HG03045 (cell line): ENCODE measurements at regions not wholly inside any gene's neighbourhood (a gene's known extent, or its start where the extent isn't known, plus 50 kb on each side); places are given as distances from the start of the nearest gene placed in this dataset.
A peak's percentile ranks its signal among the peaks of the same experiment; 100 is the strongest.
"Not testable (repeated sequence)": the region's sequence is repeated elsewhere in the genome, so short reads cannot be mapped to it uniquely, and the experiment has no call there.

ENCODE experiments used
- ATAC-seq: cut with Tn5 transposase; IDR thresholded peaks from one replicate; pipeline ENCODE4 v1.9.1; 2021; ENCODE audit warnings: mild to moderate bottlenecking, moderate library complexity; ENCODE audit not compliant: unreplicated experiment

DNA sequence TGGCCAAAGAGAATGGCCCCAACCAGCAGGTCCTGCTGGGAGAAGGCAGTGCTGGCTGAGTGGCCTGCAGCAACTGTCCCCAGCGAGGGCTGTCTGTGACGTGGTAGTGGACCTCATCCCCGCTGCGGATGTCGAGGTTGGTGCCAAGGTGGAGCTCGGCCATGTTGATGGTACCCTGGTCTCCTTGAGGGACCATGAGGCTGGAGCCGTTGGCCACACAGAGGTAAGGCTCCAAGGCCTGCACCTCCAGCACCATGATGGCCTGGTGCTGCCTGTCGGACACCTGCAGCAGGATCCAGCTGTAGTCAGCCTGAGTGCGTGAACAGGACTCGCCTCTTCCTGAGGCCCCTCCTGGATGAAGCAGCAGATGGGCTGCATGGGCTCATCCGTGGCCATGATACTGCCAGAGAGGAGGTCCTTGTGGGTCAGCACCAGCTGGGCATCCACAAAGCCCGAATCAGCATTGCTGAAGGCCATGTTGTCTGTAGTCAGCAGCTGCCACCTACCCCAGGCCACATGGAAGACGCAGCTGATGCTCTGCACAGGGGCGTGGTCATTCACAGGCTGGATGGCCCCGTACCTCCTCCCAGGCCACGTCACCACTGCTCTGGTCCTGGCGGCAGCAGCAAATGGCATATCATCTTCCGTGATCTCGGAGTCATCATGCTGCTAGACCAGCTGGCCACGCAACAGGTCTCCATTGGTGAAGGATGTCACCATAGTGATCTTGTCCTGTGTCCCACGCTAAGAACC is 167.5 kb downstream of the GOLGA6L4 start:
- ATAC-seq = no peak

DNA sequence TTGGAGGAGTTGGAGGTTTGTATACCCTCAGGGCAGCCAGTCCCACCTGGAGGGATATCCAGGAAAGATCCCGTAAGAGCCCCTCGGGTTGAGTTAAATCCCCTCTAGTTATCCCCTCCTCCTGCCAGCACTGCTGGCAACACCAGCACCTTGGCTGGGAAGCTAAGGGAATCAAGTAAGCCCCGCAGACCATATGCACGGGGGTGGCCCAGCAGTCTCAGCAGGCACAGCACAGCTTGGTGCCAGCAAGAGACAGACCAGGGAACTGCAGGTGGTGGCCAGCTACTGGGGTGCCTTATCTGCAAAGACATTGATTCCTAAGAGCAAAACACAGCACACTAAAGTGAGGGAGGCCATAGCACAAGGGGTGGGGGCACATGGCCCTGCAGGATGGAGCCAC is 173.8 kb downstream of the GOLGA6L4 start:
- ATAC-seq = not testable (repeated sequence)

DNA sequence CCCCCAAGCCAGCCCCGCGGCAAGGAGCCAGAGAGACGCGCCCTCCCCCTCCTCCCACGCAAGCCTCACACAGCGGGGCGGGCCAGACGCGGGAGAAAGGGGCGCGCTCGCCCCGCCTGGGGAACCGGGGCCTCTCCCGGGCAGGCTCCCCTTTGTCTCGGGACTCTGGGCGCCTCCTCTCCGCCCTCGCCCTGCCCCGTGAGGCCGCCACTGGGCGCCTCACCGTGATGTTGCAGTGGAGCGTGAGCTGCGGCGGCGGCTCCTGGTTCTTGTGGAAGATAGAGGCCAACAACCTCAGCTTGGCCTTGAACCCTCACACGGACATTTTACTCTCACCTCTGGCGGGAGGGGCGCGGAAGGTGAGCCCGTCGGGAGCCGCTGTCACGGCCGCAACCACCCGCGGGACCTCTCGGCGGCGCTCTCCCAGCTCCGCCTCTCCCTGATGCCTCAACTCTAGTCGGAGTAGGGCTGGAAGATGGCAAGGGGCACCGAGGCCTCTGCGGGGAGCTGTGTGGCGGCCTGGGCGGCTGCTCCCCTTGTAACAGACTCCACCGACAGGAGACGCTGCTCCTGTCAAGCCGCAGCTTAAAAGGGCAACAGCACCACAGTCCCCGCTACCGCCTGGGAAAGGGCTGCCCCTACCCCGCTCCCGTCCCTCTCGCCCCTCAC is 179.2 kb upstream of the ZSCAN2 start:
- ATAC-seq = not testable (repeated sequence)

DNA sequence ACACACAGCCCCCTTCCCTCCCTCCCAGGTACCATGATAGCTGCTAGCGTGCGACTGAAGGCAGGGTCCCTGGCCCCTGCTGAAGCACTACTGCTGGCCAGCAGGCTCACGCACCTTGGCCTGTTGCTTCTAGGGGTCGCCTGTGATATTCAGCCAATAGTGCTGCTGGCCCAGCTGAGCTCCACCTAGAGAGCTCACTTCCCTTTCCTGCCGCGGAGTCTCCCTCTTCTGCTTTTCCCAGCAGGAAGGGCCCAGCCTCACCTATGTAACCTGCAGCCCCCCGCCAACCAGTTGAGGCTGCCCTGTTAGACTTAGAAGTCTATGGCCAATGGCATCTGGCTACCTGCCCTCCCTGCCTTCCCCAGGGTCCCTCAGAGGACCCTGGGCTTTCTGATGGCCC is 175.5 kb upstream of the ZSCAN2 start:
- not testable (repeated sequence) for ATAC-seq

DNA sequence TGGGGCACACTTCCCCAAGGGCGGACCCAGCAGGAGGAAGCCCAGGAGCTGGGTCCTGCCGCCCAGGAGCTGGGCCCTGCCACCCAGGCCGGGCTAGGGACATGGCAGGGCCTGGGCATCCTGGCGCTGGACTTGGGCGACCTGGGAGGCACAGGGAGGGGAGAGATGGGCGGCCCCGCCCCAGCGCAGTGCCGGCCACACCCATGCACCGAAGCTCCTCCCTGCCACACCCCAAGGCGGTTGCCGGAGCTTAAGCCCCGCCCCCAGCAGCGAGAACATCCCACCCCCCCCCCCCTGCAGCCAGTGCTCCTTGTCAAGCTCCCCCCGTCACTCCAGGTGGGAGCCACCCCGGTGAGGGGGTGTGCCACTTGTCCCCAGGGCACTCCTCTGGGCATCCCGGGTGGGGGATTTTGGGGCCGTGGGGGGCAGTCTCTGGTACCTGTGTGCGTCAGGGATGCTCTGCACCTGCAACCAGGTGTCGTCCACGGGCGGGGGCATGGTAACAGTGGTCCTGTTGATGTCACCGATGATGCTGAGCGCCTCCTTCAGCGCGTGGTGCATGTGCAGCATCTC is 127.4 kb upstream of the ZSCAN2 start:
- not testable (repeated sequence) for ATAC-seq

DNA sequence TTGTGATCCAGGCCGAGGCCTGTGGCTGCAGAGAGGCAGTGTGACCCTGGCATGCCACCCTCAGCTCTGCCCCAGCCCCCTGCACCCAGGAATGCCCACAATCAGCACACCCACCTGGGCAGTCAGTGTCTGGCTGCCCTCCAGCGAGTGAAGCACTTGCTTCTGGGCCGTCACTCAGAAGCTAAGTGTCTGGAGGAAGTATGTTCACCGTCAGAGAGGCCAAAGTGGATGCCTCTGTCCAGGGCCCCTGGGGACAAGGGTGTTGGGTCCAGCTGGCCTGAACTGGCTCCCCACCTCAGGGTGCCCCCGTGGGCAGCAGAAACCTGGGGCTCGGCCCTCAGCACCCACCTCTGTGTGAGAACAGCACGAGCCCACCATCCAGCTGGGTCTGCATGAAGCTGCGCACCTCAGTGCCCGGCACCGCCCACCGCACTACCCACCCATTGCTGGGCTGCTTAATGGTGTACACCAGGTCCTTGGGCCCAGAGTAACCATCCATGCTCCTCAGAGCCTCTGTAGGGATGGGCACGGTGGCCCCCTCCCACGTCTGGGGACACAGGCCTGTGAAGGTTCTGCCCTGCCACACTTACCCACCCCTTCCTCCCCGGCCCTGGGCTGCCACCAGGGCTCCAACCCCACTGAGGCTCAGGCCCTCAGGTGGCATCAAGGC is 124.3 kb upstream of the ZSCAN2 start:
- ATAC-seq = not testable (repeated sequence)

DNA sequence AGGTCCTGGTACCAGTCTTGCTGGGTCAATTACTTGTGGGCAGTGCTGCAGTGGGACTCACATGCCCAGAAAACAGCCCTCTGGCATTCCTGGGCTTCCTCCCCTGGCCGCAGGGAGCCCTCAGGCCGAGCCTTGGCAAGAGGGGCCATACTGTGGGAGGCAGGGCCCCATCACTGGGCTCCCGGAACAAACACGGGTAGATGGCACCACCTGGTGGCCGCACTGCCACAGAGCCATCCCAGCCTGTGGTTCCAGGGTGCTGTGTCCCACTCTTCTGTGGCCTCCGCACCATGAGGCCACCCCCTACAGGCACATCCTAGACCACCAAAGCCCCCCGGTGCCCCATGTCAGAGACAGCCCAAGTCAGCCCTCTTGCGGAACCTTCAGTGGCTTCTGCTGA is 123.3 kb upstream of the ZSCAN2 start:
- ATAC-seq = peak; percentile 70

DNA sequence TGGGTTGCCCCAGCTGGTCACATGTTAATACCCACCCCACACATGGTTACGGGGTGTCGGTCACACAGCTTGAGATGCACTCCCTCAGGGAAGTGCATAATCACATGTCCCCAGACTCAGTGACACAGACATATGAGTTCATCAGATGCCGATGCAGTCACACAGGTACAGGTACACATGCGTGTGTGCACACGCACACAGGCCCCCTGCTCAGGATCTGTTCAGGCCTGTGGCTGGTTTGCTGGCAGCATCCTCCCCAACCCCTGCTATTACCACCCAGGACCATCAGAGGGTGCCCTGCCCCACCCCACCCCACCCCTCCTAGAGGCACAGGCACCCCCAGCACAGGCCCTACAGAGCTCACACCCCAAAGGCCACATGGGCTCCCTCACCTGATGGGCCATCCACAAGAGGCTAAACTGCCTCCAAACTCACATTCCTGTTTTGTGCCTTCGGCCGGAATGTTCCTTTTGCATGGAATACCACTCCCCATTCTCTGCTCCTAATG is 120.6 kb upstream of the ZSCAN2 start:
- not testable (repeated sequence) for ATAC-seq

DNA sequence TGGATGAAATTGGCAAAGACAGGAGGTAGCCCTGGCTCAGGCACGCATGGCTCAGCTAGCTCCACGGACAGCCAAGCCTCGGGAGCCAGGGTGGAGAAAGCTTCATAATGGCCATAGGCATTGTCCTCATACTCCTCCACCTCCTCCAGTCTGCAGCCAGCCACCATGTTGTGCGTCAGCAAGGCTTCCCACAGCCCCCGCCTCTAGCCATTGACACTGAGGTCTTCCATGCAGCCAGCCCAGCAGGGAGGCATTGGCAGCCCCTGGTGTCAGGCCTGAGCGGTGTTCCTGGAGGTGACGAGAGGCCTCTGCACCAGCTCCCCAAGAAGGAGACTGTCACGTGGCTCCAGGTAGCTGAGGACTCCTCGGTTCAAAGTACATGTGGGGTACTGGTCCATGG is 117.0 kb upstream of the ZSCAN2 start:
- ATAC-seq = not testable (repeated sequence)

DNA sequence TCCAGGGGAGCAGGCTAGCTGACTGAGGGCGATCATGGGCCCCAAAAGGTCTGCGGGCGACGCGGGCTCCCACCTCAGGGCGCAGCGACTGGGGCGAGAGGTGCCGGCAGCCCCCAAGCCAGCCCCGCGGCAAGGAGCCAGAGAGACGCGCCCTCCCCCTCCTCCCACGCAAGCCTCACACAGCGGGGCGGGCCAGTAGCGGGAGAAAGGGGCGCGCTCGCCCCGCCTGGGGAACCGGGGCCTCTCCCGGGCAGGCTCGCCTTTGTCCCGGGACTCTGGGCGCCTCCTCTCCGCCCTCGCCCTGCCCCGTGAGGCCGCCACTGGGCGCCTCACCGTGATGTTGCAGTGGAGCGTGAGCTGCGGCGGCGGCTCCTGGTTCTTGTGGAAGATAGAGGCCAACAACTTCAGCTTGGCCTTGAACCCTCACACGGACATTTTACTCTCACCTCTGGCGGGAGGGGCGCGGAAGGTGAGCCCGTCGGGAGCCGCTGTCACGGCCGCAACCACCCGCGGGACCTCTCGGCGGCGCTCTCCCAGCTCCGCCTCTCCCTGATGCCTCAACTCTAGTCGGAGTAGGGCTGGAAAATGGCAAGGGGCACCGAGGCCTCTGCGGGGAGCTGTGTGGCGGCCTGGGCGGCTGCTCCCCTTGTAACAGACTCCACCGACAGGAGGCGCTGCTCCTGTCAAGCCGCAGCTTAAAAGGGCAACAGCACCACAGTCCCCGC is 100.5 kb upstream of the ZSCAN2 start:
- ATAC-seq = not testable (repeated sequence)

DNA sequence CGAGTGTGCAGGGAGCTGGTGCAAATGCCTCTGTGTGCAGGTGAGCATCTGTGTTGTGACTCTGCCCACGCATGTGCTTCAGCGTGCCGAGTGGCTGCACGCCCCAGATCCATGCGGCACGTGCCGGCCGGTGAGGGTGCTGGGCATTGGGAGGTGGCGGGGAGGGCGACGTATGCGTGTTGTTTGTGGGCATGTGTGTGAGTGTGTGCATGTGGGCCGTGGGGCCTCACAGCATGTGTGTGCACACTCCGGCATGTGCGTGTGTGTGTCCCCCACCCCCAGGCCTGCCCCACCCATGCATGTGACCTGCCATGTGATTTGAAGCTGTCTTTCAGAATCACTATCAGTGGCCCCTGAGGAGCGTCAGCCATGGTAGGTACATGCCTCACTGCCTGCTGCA is 97.7 kb upstream of the ZSCAN2 start:
- not testable (repeated sequence) for ATAC-seq

DNA sequence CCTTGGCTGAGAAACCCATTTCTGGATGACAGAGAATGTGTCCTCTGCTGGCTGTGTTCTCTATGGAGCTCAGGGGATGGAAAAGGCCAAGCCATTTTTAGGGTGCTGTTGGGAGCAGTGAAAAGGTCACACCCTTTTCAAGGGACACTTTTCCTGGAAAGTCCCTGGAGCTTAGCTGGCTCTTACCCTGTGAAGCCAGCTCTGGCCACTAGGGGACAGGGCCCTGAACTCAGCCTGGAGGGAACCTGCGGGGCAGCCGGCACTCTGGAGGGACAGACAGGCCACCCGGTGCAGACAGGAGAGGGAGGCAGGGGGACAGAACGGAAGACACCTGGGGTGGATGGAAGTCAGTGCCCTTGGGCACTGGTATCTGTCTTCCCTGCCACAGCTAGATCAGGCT is 95.3 kb upstream of the ZSCAN2 start:
- not testable (repeated sequence) for ATAC-seq

DNA sequence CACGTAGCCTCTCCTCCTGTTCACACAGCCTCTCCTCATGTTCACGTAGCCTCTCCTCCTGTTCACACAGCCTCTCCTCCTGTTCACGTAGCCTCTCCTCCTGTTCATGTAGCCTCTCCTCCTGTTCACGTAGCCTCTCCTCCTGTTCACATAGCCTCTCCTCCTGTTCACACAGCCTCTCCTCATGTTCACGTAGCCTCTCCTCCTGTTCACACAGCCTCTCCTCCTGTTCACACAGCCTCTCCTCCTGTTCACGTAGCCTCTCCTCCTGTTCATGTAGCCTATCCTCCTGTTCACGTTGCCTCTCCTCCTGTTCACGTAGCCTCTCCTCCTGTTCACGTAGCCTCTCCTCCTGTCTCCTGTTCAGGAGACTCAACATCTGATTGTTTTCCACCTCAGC is 88.5 kb upstream of the ZSCAN2 start:
- not testable (repeated sequence) for ATAC-seq

DNA sequence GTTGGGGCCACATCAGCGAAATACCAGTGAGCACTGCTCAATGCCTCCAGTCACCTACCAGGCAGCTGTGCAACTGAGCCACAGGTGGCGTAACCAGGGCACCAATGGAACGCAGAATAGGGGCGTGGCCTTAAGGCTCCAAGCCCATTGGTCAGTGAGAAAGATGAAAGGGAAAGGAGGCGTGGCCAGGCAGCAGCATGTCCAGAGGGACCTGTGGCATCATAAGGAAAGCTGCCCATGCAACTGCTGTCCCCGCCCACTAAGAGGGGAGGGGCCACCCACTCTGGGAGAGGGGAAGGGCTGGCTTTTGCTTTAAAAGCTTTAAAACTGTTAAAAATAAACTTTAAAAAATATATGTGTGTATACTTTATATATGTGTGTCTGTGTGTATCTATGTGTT is 84.0 kb upstream of the ZSCAN2 start:
- ATAC-seq = not testable (repeated sequence)

DNA sequence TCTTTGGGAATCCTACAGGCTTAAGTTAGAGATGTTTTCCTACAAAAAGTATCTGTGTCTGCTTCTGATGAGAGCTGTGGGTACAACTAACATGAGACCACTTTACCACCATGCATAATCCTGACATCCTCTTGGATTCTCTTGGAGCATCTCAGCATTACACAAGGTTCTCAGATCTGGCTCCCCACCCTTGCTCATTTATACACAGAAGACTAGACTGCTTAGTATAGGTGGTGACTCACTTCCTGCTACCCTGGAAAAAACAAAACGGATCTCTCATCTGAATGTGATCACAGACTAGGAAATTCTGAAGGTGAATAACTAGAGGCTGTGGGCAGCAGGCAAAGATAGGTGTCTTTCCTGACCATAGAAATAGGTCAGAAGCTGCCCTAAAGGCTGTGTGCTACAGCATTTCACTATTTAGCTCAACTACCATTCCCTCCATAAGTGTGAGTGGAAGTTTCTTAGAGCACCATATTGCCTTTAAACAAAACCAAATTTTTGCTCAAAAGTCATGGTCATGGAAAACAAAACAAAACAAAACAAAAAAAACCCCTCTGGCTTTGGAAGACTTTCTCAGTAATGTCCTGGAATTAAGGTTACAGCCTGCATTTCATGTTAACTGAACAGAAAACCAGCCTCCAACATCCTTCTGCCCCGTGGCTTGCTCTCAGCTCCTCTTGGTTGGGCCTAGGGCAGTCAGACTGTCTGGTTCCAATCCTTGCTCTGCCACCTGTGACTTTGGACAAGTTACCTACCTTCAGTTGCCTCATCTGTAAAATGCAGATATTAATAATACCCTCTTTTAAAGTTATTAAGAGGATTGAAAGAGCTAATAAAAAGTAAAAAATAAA is 75.1 kb upstream of the ZSCAN2 start:
- not testable (repeated sequence) for ATAC-seq

DNA sequence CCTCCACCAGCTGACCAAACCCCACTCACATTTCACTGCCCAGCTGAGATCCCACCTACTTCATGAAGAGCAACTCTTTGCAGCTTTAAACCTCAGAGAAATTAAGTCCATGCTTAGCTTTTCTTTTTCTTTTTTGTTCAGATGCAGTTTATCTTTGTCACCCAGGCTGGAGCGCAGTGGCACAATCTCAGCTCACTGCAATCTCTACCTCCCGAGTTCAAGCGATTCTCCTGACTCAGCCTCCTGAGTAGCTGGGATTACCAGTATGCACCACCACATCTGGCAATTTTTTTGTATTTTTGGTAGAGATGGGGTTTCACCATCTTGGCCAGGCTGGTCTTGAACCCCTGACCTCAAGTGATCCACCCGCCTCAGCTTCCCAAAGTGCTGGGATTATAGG is 70.1 kb upstream of the ZSCAN2 start:
- ATAC-seq = not testable (repeated sequence)

DNA sequence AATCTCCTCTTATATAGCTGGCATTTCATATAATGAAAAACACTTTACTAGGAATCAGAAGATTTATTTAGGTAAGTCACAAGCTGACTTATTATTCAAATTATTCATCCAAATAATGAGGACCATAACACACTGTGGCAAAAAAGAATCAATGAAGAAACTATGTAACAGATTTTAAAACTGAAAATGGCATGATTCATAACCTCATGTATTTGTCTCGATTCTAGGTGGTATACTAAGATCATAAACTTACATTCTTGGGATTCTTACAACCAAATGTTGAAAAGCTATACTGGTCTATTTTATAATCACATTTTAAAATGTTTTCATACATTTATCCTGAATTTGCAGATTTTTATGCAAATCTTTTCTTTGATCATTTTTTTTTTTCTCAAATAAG is 69.6 kb upstream of the ZSCAN2 start:
- ATAC-seq = not testable (repeated sequence)

DNA sequence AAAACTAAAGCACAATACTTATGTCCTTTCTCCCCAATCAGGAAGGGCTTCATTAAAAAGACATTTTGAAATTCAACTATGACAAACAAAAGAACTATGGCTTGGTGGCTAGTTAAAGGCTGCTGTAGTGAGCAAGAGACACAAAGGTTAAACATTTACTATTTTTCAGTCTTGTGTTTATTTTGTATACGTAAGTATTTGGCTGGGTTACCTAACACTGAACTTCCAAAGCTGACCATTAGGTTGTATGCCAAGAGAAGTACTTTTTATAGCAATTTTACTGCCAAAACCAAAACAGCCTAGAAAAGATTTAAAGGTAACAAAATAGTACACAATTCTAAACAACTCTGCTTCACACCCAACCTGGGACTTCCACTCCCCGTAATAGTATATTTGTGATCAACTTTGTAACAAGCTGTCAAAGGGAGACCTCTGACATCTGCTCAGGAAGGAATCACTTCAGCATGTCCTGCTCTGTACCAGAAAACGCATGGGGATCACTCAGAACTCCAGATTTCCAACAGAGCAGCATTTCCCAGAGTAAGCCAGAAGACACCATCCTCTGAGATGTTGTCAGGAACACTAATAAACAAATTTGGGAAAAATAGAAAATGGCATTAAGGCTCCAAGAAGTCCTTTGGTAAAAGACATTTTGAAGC is 69.0 kb upstream of the ZSCAN2 start:
- ATAC-seq = not testable (repeated sequence)

DNA sequence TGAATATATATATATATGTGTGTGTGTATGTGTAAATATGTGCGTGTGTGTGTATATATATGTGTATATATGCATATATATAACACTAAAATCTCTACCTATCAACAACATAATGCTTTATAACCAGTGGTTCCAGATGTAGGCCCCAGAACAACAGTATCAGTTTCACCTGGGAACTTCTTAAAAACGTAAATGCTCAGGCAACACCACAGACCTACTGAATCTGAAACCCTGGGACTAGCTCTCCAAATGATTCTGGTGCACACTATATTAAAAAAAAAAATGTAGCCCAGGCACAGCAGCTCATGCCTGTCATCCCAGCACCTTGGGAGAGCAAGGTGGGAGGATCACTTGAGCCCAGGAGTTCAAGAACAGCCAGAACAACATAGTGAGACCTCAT is 67.1 kb upstream of the ZSCAN2 start:
- ATAC-seq = not testable (repeated sequence)
